GM23338 (cell line): ENCODE measurements at regions not wholly inside any gene's neighbourhood (a gene's known extent, or its start where the extent isn't known, plus 50 kb on each side); places are given as distances from the start of the nearest gene placed in this dataset.

ENCODE experiments used
- CREB1 ChIP-seq: fragments of 250-450 bp; sonication (Bioruptor Pico); IDR thresholded peaks from 2 replicates; pipeline ENCODE4 v1.5.0; 2020; ENCODE audit warnings: low read depth, mild to moderate bottlenecking, moderate library complexity
- CTCF ChIP-seq, 2 experiments: fragments of 200-600 bp in 1 of 2; sonication (generic) in 1 of 2; conservative IDR thresholded peaks; 2 replicates each; pipeline versions ENCODE4 v1.5.1 to v1.6.1; 2016 to 2017; ENCODE audit warnings: antibody characterized with exemption in 2 of 2, low read depth in 2 of 2, mild to moderate bottlenecking in 2 of 2, moderate library complexity in 1 of 2
- ETS1 ChIP-seq: IDR thresholded peaks from 2 replicates; pipeline ENCODE4 v1.6.1; 2016; ENCODE audit warnings: antibody characterized with exemption
- EZH2 ChIP-seq: fragments of 200-600 bp; sonication (generic); IDR thresholded peaks from one replicate; pipeline ENCODE4 v1.8.0; 2017; ENCODE audit warnings: antibody characterized with exemption, mild to moderate bottlenecking, low read depth; ENCODE audit not compliant: unreplicated experiment
- EZH2phosphoT487 ChIP-seq: fragments of 200-600 bp; sonication (generic); IDR thresholded peaks from one replicate; pipeline ENCODE4 v1.8.1; 2018; ENCODE audit warnings: antibody characterized with exemption; ENCODE audit not compliant: unreplicated experiment
- JUNB ChIP-seq: IDR thresholded peaks from one replicate; pipeline ENCODE4 v1.6.1; 2016; ENCODE audit warnings: antibody characterized with exemption; ENCODE audit not compliant: unreplicated experiment
- POLR2AphosphoS5 ChIP-seq: IDR thresholded peaks from 2 replicates; pipeline ENCODE4 v1.6.1; 2016; ENCODE audit warnings: antibody characterized with exemption, low read depth
- REST ChIP-seq: IDR thresholded peaks from one replicate; pipeline ENCODE4 v1.6.1; 2018; ENCODE audit warnings: antibody characterized with exemption; ENCODE audit not compliant: unreplicated experiment
- STAT1 ChIP-seq: IDR thresholded peaks from one replicate; pipeline ENCODE4 v1.6.1; 2016; ENCODE audit warnings: antibody characterized with exemption; ENCODE audit not compliant: unreplicated experiment
- ZNF114 ChIP-seq: fragments of 250-450 bp; sonication (Bioruptor Pico); IDR thresholded peaks from 2 replicates; pipeline ENCODE4 v1.5.0; 2020; ENCODE audit warnings: mild to moderate bottlenecking, moderate library complexity
- ZNF331 ChIP-seq: fragments of 250-450 bp; sonication (Bioruptor Pico); IDR thresholded peaks from 2 replicates; pipeline ENCODE4 v1.5.0; 2020; ENCODE audit warnings: low read depth, mild to moderate bottlenecking, moderate library complexity

GRCh38 chr10:33979195-33979594 is 644.7 kb upstream of the NRP1 start:
- no peak for TF ChIP-seq ZNF114
- TF ChIP-seq CTCF (conservative IDR thresholded peaks at IDR 0.05; ENCODE audit: low read depth in 2 of 2), result no peak
- no peak for TF ChIP-seq CREB1 (CRISPR knock-in tag)
- TF ChIP-seq REST, result no peak
- TF ChIP-seq EZH2phosphoT487, result no peak
- no peak for TF ChIP-seq EZH2
- no peak for TF ChIP-seq ZNF331 (CRISPR knock-in tag)
- TF ChIP-seq POLR2AphosphoS5, result no peak
- no peak for TF ChIP-seq STAT1
- TF ChIP-seq JUNB, result no peak
- TF ChIP-seq ETS1, result no peak
